ENCODE measurements at regions not wholly inside any gene's neighbourhood (a gene's known extent, or its start where the extent isn't known, plus 50 kb on each side); places are given as distances from the start of the nearest gene placed in this dataset.

DNA sequence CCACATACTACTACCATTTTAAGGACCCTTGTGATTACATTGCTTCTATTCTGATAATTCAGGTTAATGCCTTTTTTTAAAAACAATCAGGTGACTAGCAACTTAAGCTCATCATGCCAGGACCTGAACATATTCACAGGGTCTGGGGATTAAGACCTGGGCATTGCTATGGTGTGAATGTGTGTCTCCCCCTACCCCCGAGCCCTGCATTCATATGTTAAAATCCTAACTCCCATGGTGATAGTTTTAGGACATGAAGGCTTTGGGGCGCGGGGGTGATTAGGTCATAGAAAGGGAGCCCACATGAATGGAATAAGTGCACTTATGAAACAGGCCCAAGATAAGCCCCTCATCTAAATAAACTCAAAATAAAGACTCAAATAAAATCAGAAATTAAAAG, 734.4 kb upstream of the PABPC4L start:
- TF ChIP-seq CTCF (IDR thresholded peaks at IDR 0.05) (no peak), POLR2A (IDR thresholded peaks at IDR 0.05) (no peak)

All from thyroid gland (tissue), 4 donors.